C4-2B (cell line): ENCODE measurements at regions not wholly inside any gene's neighbourhood (a gene's known extent, or its start where the extent isn't known, plus 50 kb on each side); places are given as distances from the start of the nearest gene placed in this dataset.

ENCODE experiments used
- ZFX ChIP-seq: fragments of 450-650 bp; IDR thresholded peaks from 2 replicates; pipeline ENCODE4 v1.6.1; 2017
- TF ChIP-seq, protein P1 (sequence below): fragments of 450-650 bp; conservative IDR thresholded peaks from 2 replicates; pipeline ENCODE4 v1.5.1; 2017; ENCODE audit warnings: mild to moderate bottlenecking

DNA sequence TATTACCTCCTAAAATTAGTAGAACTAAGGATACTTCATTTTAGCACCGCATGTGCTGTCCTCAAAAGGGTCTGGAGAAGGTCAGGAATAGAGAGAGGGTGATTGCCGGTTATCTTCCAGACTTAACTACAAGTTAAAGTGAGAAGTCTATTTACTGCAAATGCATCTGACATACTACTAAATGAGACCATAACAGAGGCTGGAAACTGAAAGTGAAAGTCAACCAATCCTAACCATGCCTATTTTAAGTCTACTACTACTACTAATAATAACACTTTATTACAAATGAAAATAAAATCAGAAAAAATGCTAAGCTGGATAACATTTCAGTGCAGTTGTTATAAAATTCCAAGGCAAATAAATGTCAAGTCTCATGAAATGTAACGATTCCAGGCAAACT is 244.7 kb downstream of the KIF20B start:
- TF ChIP-seq, protein P1, sequence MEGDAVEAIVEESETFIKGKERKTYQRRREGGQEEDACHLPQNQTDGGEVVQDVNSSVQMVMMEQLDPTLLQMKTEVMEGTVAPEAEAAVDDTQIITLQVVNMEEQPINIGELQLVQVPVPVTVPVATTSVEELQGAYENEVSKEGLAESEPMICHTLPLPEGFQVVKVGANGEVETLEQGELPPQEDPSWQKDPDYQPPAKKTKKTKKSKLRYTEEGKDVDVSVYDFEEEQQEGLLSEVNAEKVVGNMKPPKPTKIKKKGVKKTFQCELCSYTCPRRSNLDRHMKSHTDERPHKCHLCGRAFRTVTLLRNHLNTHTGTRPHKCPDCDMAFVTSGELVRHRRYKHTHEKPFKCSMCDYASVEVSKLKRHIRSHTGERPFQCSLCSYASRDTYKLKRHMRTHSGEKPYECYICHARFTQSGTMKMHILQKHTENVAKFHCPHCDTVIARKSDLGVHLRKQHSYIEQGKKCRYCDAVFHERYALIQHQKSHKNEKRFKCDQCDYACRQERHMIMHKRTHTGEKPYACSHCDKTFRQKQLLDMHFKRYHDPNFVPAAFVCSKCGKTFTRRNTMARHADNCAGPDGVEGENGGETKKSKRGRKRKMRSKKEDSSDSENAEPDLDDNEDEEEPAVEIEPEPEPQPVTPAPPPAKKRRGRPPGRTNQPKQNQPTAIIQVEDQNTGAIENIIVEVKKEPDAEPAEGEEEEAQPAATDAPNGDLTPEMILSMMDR: no peak
- no peak for TF ChIP-seq ZFX
